ENCODE measurements at regions not wholly inside any gene's neighbourhood (a gene's known extent, or its start where the extent isn't known, plus 50 kb on each side); places are given as distances from the start of the nearest gene placed in this dataset.

- no peak for TF ChIP-seq CTCF (conservative IDR thresholded peaks at IDR 0.05)
- TF ChIP-seq ZFX (IDR thresholded peaks at IDR 0.05) = no peak
Measured at GRCh38 chr13:44860454-44860853, 128.8 kb downstream of the NUFIP1 start.
